ENCODE measurements at regions not wholly inside any gene's neighbourhood (a gene's known extent, or its start where the extent isn't known, plus 50 kb on each side); places are given as distances from the start of the nearest gene placed in this dataset.

GRCh38 chr2:118791483-118791882 lies 56.0 kb downstream of the EN1 start:
- no peaks in the 10 kb centered on the region for H3K4me1 ChIP-seq
- no peak overlapping the region for H3K4me3 ChIP-seq
- H3K27ac ChIP-seq: no peak overlapping the region
- peaks cover 0 to 40% (median 4%) of the 10 kb centered on the region in 9 donors for H3K27me3 ChIP-seq
- no peaks in the 10 kb centered on the region for H3K36me3 ChIP-seq
- no peaks in the 10 kb centered on the region for H3K9me3 ChIP-seq
- intact Hi-C loops (cut with DNase I): no loop called here
- no peak for DNase-seq
- ATAC-seq: no peak
- no peak for TF ChIP-seq POLR2A (IDR thresholded peaks at IDR 0.05)
- no peak for TF ChIP-seq CTCF (IDR thresholded peaks at IDR 0.05)

- no peak for ATAC-seq
- H3K4me1 ChIP-seq: no peaks in the 10 kb centered on the region
- H3K9me3 ChIP-seq: no peaks in the 10 kb centered on the region
- no peak overlapping the region for H3K27ac ChIP-seq
- DNase-seq: no peak
- TF ChIP-seq CTCF (IDR thresholded peaks at IDR 0.05): no peak
- no peak for TF ChIP-seq POLR2A (IDR thresholded peaks at IDR 0.05)
- intact Hi-C loops (cut with DNase I): no loop called here
- no peaks in the 10 kb centered on the region for H3K36me3 ChIP-seq
- H3K27me3 ChIP-seq: peaks cover 0 to 34% (median 4%) of the 10 kb centered on the region in 9 donors
- WGBS, 4 donors: 48 to 65% (median 61%) methylated on average over 4 to 7 of the region's 7 CpGs
- H3K4me3 ChIP-seq: no peak overlapping the region
These were observed 60.7 kb downstream of the EN1 start for GRCh38 chr2:118786746-118787145.

- H3K27me3 ChIP-seq: peaks cover 0 to 41% (median 4%) of the 10 kb centered on the region in 9 donors
- no peak for TF ChIP-seq CTCF (IDR thresholded peaks at IDR 0.05)
- TF ChIP-seq POLR2A (IDR thresholded peaks at IDR 0.05): no peak
- intact Hi-C loops (cut with DNase I): no loop called here
- ATAC-seq (no peak), DNase-seq (no peak)
- no peaks in the 10 kb centered on the region for H3K9me3 ChIP-seq
- H3K4me3 ChIP-seq: no peak overlapping the region
- no peaks in the 10 kb centered on the region for H3K4me1 ChIP-seq
- no peak overlapping the region for H3K27ac ChIP-seq
- no peaks in the 10 kb centered on the region for H3K36me3 ChIP-seq
- 58 to 77% (median 65%) methylated on average over 6 of the region's 6 CpGs for WGBS, 4 donors
These were observed 62.6 kb downstream of the EN1 start for GRCh38 chr2:118784860-118785259.

- Histone ChIP-seq H3K27me3 (peaks cover 0 to 41% (median 14%) of the 10 kb centered on the region in 9 donors), H3K9me3 (no peaks in the 10 kb centered on the region), H3K27ac (no peak overlapping the region), H3K4me1 (peaks cover 0 to 7% (median under 1%) of the 10 kb centered on the region in 12 donors), H3K36me3 (no peaks in the 10 kb centered on the region), H3K4me3 (no peak overlapping the region)
- no peak for TF ChIP-seq CTCF (IDR thresholded peaks at IDR 0.05)
- TF ChIP-seq POLR2A (IDR thresholded peaks at IDR 0.05): no peak
- WGBS, 4 donors: 47 to 51% (median 47%) methylated on average over 1 of the region's 1 CpG
- intact Hi-C loops (cut with DNase I): no loop called here
- DNase-seq (no peak), ATAC-seq (no peak)
These were observed 68.1 kb downstream of the EN1 start for GRCh38 chr2:118779362-118779761.
